Trophoblast cell (in vitro differentiated cells and primary cell): ENCODE measurements at regions not wholly inside any gene's neighbourhood (a gene's known extent, or its start where the extent isn't known, plus 50 kb on each side); places are given as distances from the start of the nearest gene placed in this dataset.
A peak's percentile ranks its signal among the peaks of the same experiment; 100 is the strongest.

Experiments
- DNase-seq, 2 donors: peaks; one replicate each; pipeline ENCODE4 v3.0.0-alpha.2; 2016
- H2AFZ ChIP-seq: 2 replicates; pipeline ENCODE4 v1.6.1; 2013; ENCODE audit warnings: low read length, moderate library complexity, mild to moderate bottlenecking; ENCODE audit not compliant: insufficient read depth, poor library complexity
- H2AK5ac ChIP-seq: 2 replicates; pipeline ENCODE4 v1.6.1; 2013; ENCODE audit warnings: mild to moderate bottlenecking, low read length
- H2BK120ac ChIP-seq: 2 replicates; pipeline ENCODE4 v1.6.1; 2013; ENCODE audit warnings: low read length, mild to moderate bottlenecking, moderate library complexity; ENCODE audit not compliant: insufficient read depth, poor library complexity
- H2BK12ac ChIP-seq: 2 replicates; pipeline ENCODE4 v1.6.1; 2013; ENCODE audit warnings: mild to moderate bottlenecking, low read length, moderate library complexity
- H2BK5ac ChIP-seq: 2 replicates; pipeline ENCODE4 v1.6.1; 2013; ENCODE audit warnings: low read length, low read depth, moderate library complexity, mild to moderate bottlenecking; ENCODE audit not compliant: poor library complexity
- H3K14ac ChIP-seq: 2 replicates; pipeline ENCODE4 v1.6.1; 2013; ENCODE audit warnings: mild to moderate bottlenecking, low read length
- H3K18ac ChIP-seq: 2 replicates; pipeline ENCODE4 v1.6.1; 2013; ENCODE audit warnings: mild to moderate bottlenecking, low read length
- H3K23ac ChIP-seq: 2 replicates; pipeline ENCODE4 v1.6.1; 2013; ENCODE audit warnings: low read length
- H3K27ac ChIP-seq: 2 replicates; pipeline ENCODE4 v1.5.1; 2013; ENCODE audit warnings: low read depth, mild to moderate bottlenecking, inconsistent platforms, low read length, moderate library complexity
- H3K27me3 ChIP-seq: 2 replicates; pipeline ENCODE4 v1.6.1; 2013; ENCODE audit warnings: inconsistent platforms, mild to moderate bottlenecking, low read length, moderate library complexity; ENCODE audit not compliant: insufficient read depth
- H3K36me3 ChIP-seq, 2 experiments: 1 replicate in 1 of 2; 2 replicates in 1 of 2; pipeline ENCODE4 v1.6.1; 2013; ENCODE audit warnings: low read length in 2 of 2, mild to moderate bottlenecking in 2 of 2, moderate library complexity in 1 of 2; ENCODE audit not compliant: insufficient read depth in 2 of 2, control insufficient read depth in 1 of 2
- H3K4ac ChIP-seq: 2 replicates; pipeline ENCODE4 v1.6.1; 2013; ENCODE audit warnings: low read depth, mild to moderate bottlenecking, low read length, moderate library complexity
- H3K4me1 ChIP-seq, 2 experiments: 1 replicate in 1 of 2; 2 replicates in 1 of 2; pipeline ENCODE4 v1.6.1; 2013; ENCODE audit warnings: low read length in 2 of 2, mild to moderate bottlenecking in 2 of 2, moderate library complexity in 1 of 2; ENCODE audit not compliant: insufficient read depth in 2 of 2, control insufficient read depth in 1 of 2
- H3K4me2 ChIP-seq: 2 replicates; pipeline ENCODE4 v1.6.1; 2013; ENCODE audit warnings: inconsistent platforms, mild to moderate bottlenecking, low read length, moderate library complexity
- H3K4me3 ChIP-seq: 2 replicates; pipeline ENCODE4 v1.5.1; 2013; ENCODE audit warnings: mild to moderate bottlenecking, low read depth, low read length, inconsistent platforms
- H3K79me1 ChIP-seq: one replicate; pipeline ENCODE4 v1.6.1; 2013; ENCODE audit warnings: low read length
- H3K79me2 ChIP-seq: 2 replicates; pipeline ENCODE4 v1.6.1; 2013; ENCODE audit warnings: low read length, mild to moderate bottlenecking; ENCODE audit not compliant: control insufficient read depth, insufficient read depth, poor library complexity
- H3K9ac ChIP-seq: 2 replicates; pipeline ENCODE4 v1.6.1; 2013; ENCODE audit warnings: mild to moderate bottlenecking, low read length
- H3K9me3 ChIP-seq: 2 replicates; pipeline ENCODE4 v1.6.1; 2013; ENCODE audit warnings: low read depth, mild to moderate bottlenecking, control low read depth, inconsistent platforms, low read length; ENCODE audit not compliant: insufficient read depth
- H4K12ac ChIP-seq: 2 replicates; pipeline ENCODE4 v1.6.1; 2013; ENCODE audit warnings: low read depth, mild to moderate bottlenecking, low read length, moderate library complexity
- H4K8ac ChIP-seq: 2 replicates; pipeline ENCODE4 v1.6.1; 2013; ENCODE audit warnings: low read depth, mild to moderate bottlenecking, low read length, moderate library complexity
- H4K91ac ChIP-seq: one replicate; pipeline ENCODE4 v1.6.1; 2013; ENCODE audit warnings: low read depth, mild to moderate bottlenecking, low read length, moderate library complexity
- WGBS: extraction: QIAGEN DNeasy Blood & Tissue Kit; methylation state at CpG from one replicate; pipeline ENCODE4 v1.1.7; 2013; ENCODE audit warnings: missing lambda C conversion rate; ENCODE audit not compliant: insufficient read length, insufficient coverage; ENCODE audit errors: extremely low coverage; 5-methylcytosine and 5-hydroxymethylcytosine counted together

DNA sequence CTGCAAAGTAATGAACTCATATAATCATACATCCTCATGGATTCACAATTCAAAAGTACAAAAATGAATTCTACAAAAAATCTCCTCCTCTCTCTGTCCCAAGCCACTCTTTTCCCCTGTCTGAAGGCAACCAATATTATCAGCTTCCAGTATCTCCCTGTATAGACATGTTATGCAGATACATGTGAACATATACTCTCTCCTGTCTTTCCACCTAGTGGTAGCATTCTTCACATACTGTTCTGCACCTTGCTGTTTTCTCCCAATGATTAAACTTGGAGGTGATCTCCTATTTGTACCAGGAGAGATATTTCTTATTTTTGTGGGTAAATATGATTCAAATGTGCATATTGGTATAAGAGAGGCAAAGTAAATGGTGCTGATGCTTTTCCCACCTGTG lies 416.4 kb downstream of the EPM2A start:
- Histone ChIP-seq H2BK120ac (no peak overlapping the region), H2AK5ac (no peak overlapping the region)

DNA sequence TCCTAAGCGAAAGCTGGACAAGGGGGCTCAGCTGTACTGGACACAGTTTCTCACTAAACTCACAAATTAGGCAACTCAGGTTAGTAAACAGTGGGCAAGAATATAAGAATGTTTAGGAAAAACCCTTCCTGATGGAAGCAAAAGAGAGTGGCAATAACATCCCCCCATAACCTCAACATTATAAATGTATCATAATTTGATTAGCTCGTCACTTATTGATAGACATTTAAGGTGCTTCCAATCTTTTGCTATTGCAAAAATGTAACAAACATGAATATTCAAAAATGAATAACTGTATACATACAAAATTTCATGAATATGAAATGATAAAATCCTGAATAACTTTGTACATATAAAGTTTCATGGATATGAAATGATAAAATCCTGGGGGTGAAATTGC lies 415.7 kb downstream of the EPM2A start:
- WGBS = no CpG with 5 or more reads among the region's 2 CpGs

More for the DNA sequence above, 416.4 kb downstream of the EPM2A start:
- Histone ChIP-seq H3K4ac (no peak overlapping the region), H2BK5ac (no peak overlapping the region), H3K9ac (no peak overlapping the region), H4K12ac (no peak overlapping the region), H3K4me2 (no peak overlapping the region), H3K18ac (no peak overlapping the region), H3K23ac (no peak overlapping the region), H3K36me3 (no peaks in the 10 kb centered on the region), H4K8ac (no peak overlapping the region), H3K27ac (no peak overlapping the region), H2BK12ac (no peak overlapping the region), H3K79me2 (no peaks in the 10 kb centered on the region), H3K4me1 (no peaks in the 10 kb centered on the region), H3K79me1 (no peaks in the 10 kb centered on the region), H4K91ac (no peak overlapping the region), H3K9me3 (no peaks in the 10 kb centered on the region), H3K4me3 (no peak overlapping the region), H2AFZ (no peak overlapping the region), H3K27me3 (no peaks in the 10 kb centered on the region), H3K14ac (no peak overlapping the region)
- DNase-seq = no peak

DNA sequence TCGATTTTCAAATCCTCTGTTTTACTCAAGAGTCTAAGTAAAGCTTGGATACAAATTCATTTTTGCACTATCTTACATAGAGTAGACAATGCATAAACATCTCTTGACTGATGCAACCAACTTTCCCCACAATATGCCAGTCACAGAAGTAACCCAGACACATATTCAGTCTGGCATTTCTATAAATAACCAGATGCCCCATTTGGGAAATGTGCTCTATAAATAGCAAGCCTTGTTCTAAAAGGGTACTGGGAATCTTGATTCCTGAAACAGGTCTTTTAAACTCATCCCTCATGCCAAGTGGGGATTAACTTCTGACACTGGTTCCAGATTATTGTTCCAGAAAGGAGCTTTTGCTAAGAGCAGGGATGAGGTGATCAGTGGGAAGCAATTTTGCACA lies 411.7 kb downstream of the EPM2A start:
- Histone ChIP-seq H3K18ac (no peak overlapping the region), H3K9ac (no peak overlapping the region), H3K14ac (no peak overlapping the region), H3K4me3 (no peak overlapping the region), H3K4me1 (peaks cover 2% of the 10 kb centered on the region in 2 experiments), H3K4ac (no peak overlapping the region), H4K91ac (no peak overlapping the region), H3K27ac (no peak overlapping the region), H4K8ac (no peak overlapping the region), H3K36me3 (no peaks in the 10 kb centered on the region), H3K27me3 (no peaks in the 10 kb centered on the region), H3K79me1 (no peaks in the 10 kb centered on the region), H3K4me2 (no peak overlapping the region), H4K12ac (no peak overlapping the region), H3K23ac (no peak overlapping the region), H2BK120ac (no peak overlapping the region), H2AFZ (no peak overlapping the region), H3K79me2 (no peaks in the 10 kb centered on the region), H2BK12ac (no peak overlapping the region), H2BK5ac (no peak overlapping the region), H2AK5ac (no peak overlapping the region), H3K9me3 (no peaks in the 10 kb centered on the region)
- DNase-seq = no peak
- no CpG with 5 or more reads among the region's 1 CpG for WGBS

More for the DNA sequence above, 415.7 kb downstream of the EPM2A start:
- no peak overlapping the region for H3K18ac ChIP-seq
- no peak overlapping the region for H4K8ac ChIP-seq
- H2AK5ac ChIP-seq = no peak overlapping the region
- no peaks in the 10 kb centered on the region for H3K36me3 ChIP-seq
- H4K12ac ChIP-seq = no peak overlapping the region
- H2BK12ac ChIP-seq = no peak overlapping the region
- H3K14ac ChIP-seq = no peak overlapping the region
- no peaks in the 10 kb centered on the region for H3K4me1 ChIP-seq
- no peak overlapping the region for H3K4me2 ChIP-seq
- no peaks in the 10 kb centered on the region for H3K79me1 ChIP-seq
- no peaks in the 10 kb centered on the region for H3K27me3 ChIP-seq
- no peak overlapping the region for H3K27ac ChIP-seq
- no peak overlapping the region for H4K91ac ChIP-seq
- no peak overlapping the region for H3K23ac ChIP-seq
- H3K79me2 ChIP-seq = no peaks in the 10 kb centered on the region
- no peak overlapping the region for H3K4me3 ChIP-seq
- no peak overlapping the region for H2BK120ac ChIP-seq
- H3K4ac ChIP-seq = no peak overlapping the region
- no peak overlapping the region for H2AFZ ChIP-seq
- no peaks in the 10 kb centered on the region for H3K9me3 ChIP-seq
- no peak overlapping the region for H3K9ac ChIP-seq
- H2BK5ac ChIP-seq = no peak overlapping the region
- DNase-seq = no peak

DNA sequence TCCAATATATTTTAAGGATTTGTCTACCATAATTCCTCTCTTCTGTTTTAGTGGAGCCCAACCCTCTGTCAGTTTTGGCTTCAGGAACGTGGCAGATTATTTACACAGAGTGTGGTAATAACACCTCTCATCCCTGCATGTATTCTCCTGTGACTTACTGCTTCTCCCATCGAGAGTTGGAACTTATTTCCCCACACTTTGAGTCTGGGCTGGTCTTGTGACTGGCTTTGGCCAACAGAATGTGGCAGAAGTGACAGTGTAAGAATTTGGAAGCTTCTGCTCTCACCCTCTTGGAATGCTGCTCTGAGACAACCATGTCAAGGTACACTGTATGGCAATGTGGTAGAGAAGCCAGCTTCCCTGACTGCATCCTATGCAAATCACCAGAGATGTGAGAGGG lies 407.7 kb downstream of the EPM2A start:
- no peak overlapping the region for H3K9ac ChIP-seq
- H3K4me3 ChIP-seq = no peak overlapping the region
- H2AFZ ChIP-seq = no peak overlapping the region
- H3K4ac ChIP-seq = no peak overlapping the region
- no peaks in the 10 kb centered on the region for H3K27me3 ChIP-seq
- no peak overlapping the region for H3K14ac ChIP-seq
- no peak overlapping the region for H4K12ac ChIP-seq
- no peaks in the 10 kb centered on the region for H3K9me3 ChIP-seq
- no peak overlapping the region for H2BK120ac ChIP-seq
- H3K18ac ChIP-seq = no peak overlapping the region
- H3K4me1 ChIP-seq = peaks cover 2% of the 10 kb centered on the region in 2 experiments
- H2AK5ac ChIP-seq = no peak overlapping the region
- no CpG with 5 or more reads among the region's 2 CpGs for WGBS
- H3K27ac ChIP-seq = no peak overlapping the region
- no peaks in the 10 kb centered on the region for H3K79me2 ChIP-seq
- H3K36me3 ChIP-seq = no peaks in the 10 kb centered on the region
- H2BK5ac ChIP-seq = no peak overlapping the region
- no peak overlapping the region for H4K91ac ChIP-seq
- H3K4me2 ChIP-seq = no peak overlapping the region
- peak; percentile 14 to 62 for DNase-seq
- no peaks in the 10 kb centered on the region for H3K79me1 ChIP-seq
- no peak overlapping the region for H4K8ac ChIP-seq
- H3K23ac ChIP-seq = no peak overlapping the region
- no peak overlapping the region for H2BK12ac ChIP-seq
